IMR-90 (cell line): ENCODE measurements at regions not wholly inside any gene's neighbourhood (a gene's known extent, or its start where the extent isn't known, plus 50 kb on each side); places are given as distances from the start of the nearest gene placed in this dataset.

Source experiments
- ATAC-seq: fragments of 200-7000 bp; cut with Tn5 transposase; 2 replicates; pipeline ENCODE4 v1.9.1; 2020; ENCODE audit warnings: low read depth, mild to moderate bottlenecking, moderate library complexity
- BruUV-seq: library from RNA; stranded (reverse); fragments of 400-500 nt; replicated peaks from 2 replicates; lab custom pipeline; 2021; lab: Mats Ljungman, UMichigan
- CTCF ChIA-PET: fragments of 300-600 bp; formaldehyde crosslinking; extraction: SDS; loops from one replicate; lab custom pipeline; 2021; ENCODE audit warnings: antibody characterized with exemption; lab: Yijun Ruan, JAX
- POLR2A ChIA-PET: fragments of 300-600 bp; sonication (Branson Sonifier 250); formaldehyde crosslinking; loops from one replicate; lab custom pipeline; 2022; ENCODE audit warnings: antibody characterized with exemption; ENCODE audit not compliant: unreplicated experiment; lab: Charles Lee
- DNase-seq: peaks from one replicate; pipeline ENCODE4 v3.0.0; 2013
- H2AFZ ChIP-seq: replicated peaks from 2 replicates; pipeline ENCODE3; 2013; ENCODE audit warnings: low read length, mild to moderate bottlenecking; ENCODE audit not compliant: poor library complexity
- H2AK5ac ChIP-seq: 2 replicates; pipeline ENCODE4 v1.6.1; 2013; ENCODE audit warnings: low read depth, low read length, inconsistent platforms
- H2AK9ac ChIP-seq: replicated peaks from 2 replicates; pipeline ENCODE3; 2013; ENCODE audit warnings: mild to moderate bottlenecking, low read depth, low read length, moderate library complexity; ENCODE audit not compliant: poor library complexity
- H2BK120ac ChIP-seq: 2 replicates; pipeline ENCODE4 v1.6.1; 2013; ENCODE audit warnings: low read depth, low read length, inconsistent platforms
- H2BK15ac ChIP-seq: 3 replicates; pipeline ENCODE4 v1.6.1; 2013; ENCODE audit warnings: low read depth, low read length, inconsistent platforms
- H2BK20ac ChIP-seq: 2 replicates; pipeline ENCODE4 v1.6.1; 2013; ENCODE audit warnings: low read depth, mild to moderate bottlenecking, inconsistent platforms, low read length, moderate library complexity
- H2BK5ac ChIP-seq: 2 replicates; pipeline ENCODE4 v1.6.1; 2013; ENCODE audit warnings: mild to moderate bottlenecking, low read depth, low read length, inconsistent platforms; ENCODE audit not compliant: poor library complexity, severe bottlenecking
- H3K14ac ChIP-seq: replicated peaks from 2 replicates; pipeline ENCODE4 v1.6.1; 2013; ENCODE audit warnings: low read depth, low read length, inconsistent platforms
- H3K18ac ChIP-seq: 2 replicates; pipeline ENCODE4 v1.6.1; 2013; ENCODE audit warnings: low read depth, low read length, control low read depth
- H3K23ac ChIP-seq: 2 replicates; pipeline ENCODE4 v1.6.1; 2013; ENCODE audit warnings: low read depth, low read length, inconsistent platforms
- H3K27ac ChIP-seq: 2 replicates; pipeline ENCODE4 v1.5.1; 2013; ENCODE audit warnings: mild to moderate bottlenecking, control low read depth, low read length; ENCODE audit not compliant: insufficient read depth
- H3K27me3 ChIP-seq: 2 replicates; pipeline ENCODE4 v1.6.1; 2013; ENCODE audit warnings: low read length; ENCODE audit not compliant: control insufficient read depth, insufficient read depth
- H3K36me3 ChIP-seq: 2 replicates; pipeline ENCODE4 v1.6.1; 2013; ENCODE audit warnings: low read length, mixed read lengths; ENCODE audit not compliant: control insufficient read depth, insufficient read depth
- H3K4ac ChIP-seq: 2 replicates; pipeline ENCODE4 v1.6.1; 2013; ENCODE audit warnings: low read depth, low read length, inconsistent platforms
- H3K4me1 ChIP-seq: 2 replicates; pipeline ENCODE4 v1.6.1; 2013; ENCODE audit warnings: low read length, mixed read lengths; ENCODE audit not compliant: control insufficient read depth, insufficient read depth
- H3K4me2 ChIP-seq: 2 replicates; pipeline ENCODE4 v1.6.1; 2013; ENCODE audit warnings: low read depth, mild to moderate bottlenecking, control low read depth, low read length, moderate library complexity
- H3K4me3 ChIP-seq: 2 replicates; pipeline ENCODE4 v1.5.1; 2013; ENCODE audit warnings: low read depth, mild to moderate bottlenecking, control low read depth, low read length, moderate library complexity; ENCODE audit not compliant: insufficient read depth
- H3K56ac ChIP-seq: 2 replicates; pipeline ENCODE4 v1.6.1; 2013; ENCODE audit warnings: low read length, inconsistent platforms; ENCODE audit not compliant: insufficient read depth; ENCODE audit errors: extremely low read depth
- H3K79me1 ChIP-seq, 2 experiments: 2 replicates each; pipeline ENCODE4 v1.6.1; 2013; ENCODE audit warnings: low read length in 2 of 2, inconsistent platforms in 1 of 2, low read depth in 1 of 2
- H3K9ac ChIP-seq: 2 replicates; pipeline ENCODE4 v1.6.1; 2013; ENCODE audit warnings: low read depth, low read length, control low read depth
- H3K9me1 ChIP-seq: 2 replicates; pipeline ENCODE4 v1.6.1; 2013; ENCODE audit warnings: low read length, inconsistent platforms; ENCODE audit not compliant: insufficient read depth
- H3K9me3 ChIP-seq: 2 replicates; pipeline ENCODE4 v1.6.1; 2013; ENCODE audit warnings: low read length; ENCODE audit not compliant: control insufficient read depth, insufficient read depth
- H4K20me1 ChIP-seq: 2 replicates; pipeline ENCODE4 v1.6.1; 2013; ENCODE audit warnings: low read length, inconsistent platforms; ENCODE audit not compliant: insufficient read depth
- H4K5ac ChIP-seq: 2 replicates; pipeline ENCODE4 v1.6.1; 2013; ENCODE audit warnings: mild to moderate bottlenecking, low read depth, low read length, control low read depth
- H4K8ac ChIP-seq, 2 experiments: 2 replicates each; pipeline ENCODE4 v1.6.1; 2013; ENCODE audit warnings: low read depth in 2 of 2, low read length in 2 of 2, control low read depth in 1 of 2, inconsistent platforms in 1 of 2
- H4K91ac ChIP-seq: 2 replicates; pipeline ENCODE4 v1.6.1; 2013; ENCODE audit warnings: low read depth, low read length, inconsistent platforms; ENCODE audit not compliant: insufficient read depth
- MAFK ChIP-seq: IDR thresholded peaks from 2 replicates; pipeline ENCODE4 v1.6.1; 2012; ENCODE audit warnings: low read depth, low read length, improper control_type of control experiment
- MAZ ChIP-seq: IDR thresholded peaks from 2 replicates; pipeline ENCODE4 v1.6.1; 2012; ENCODE audit warnings: low read depth, mild to moderate bottlenecking, low read length, improper control_type of control experiment, moderate library complexity, borderline replicate concordance
- dilution Hi-C: fragments of 300-500 bp; cut with HindIII; formaldehyde crosslinking; loops from one replicate; pipeline ENCODE4 v1.14.3; 2018; ENCODE audit warnings: low sequenced_read_pairs; ENCODE audit not compliant: unreplicated experiment
- in situ Hi-C: fragments of 300-500 bp; cut with MboI; formaldehyde crosslinking; loops from 3 replicates; pipeline ENCODE4 v1.14.3; 2019; ENCODE audit warnings: low sequenced_read_pairs, inconsistent platforms, mixed read lengths
- intact Hi-C: fragments of 100-400 bp; cut with micrococcal nuclease; formaldehyde crosslinking; loops from 2 replicates; pipeline ENCODE4 v1.10.0; 2022

GRCh38 chr3:81931265-81932251 lies 170.1 kb upstream of the GBE1 start (continued):
- no peak for TF ChIP-seq MAZ

- no peak for DNase-seq
- CTCF ChIA-PET, result interaction anchor here (1.6 kb wide), 1 partner anchor 9 kb away, joined by 3 read pairs; no protein-coding TSS in a partner anchor
Measured at GRCh38 chr3:81929697-81930096, 168.3 kb upstream of the GBE1 start.

More at GRCh38 chr3:81929697-81930096, 168.3 kb upstream of the GBE1 start:
- Histone ChIP-seq H3K4me2 (no peak overlapping the region), H3K18ac (no peak overlapping the region), H3K27me3 (no peaks in the 10 kb centered on the region), H3K9me3 (no peaks in the 10 kb centered on the region), H2AFZ (no peak overlapping the region), H2BK5ac (no peak overlapping the region), H4K8ac (no peak overlapping the region), H4K91ac (no peak overlapping the region), H3K23ac (no peak overlapping the region), H3K14ac (no peak overlapping the region), H2BK15ac (no peak overlapping the region), H4K5ac (no peak overlapping the region), H2BK120ac (no peak overlapping the region), H3K9ac (no peak overlapping the region), H3K36me3 (no peaks in the 10 kb centered on the region), H4K20me1 (no peaks in the 10 kb centered on the region), H3K4me3 (no peak overlapping the region), H3K56ac (no peak overlapping the region), H3K79me1 (no peaks in the 10 kb centered on the region), H3K27ac (no peak overlapping the region), H3K9me1 (no peaks in the 10 kb centered on the region), H3K4ac (no peak overlapping the region), H2BK20ac (no peak overlapping the region), H2AK9ac (no peak overlapping the region), H2AK5ac (no peak overlapping the region), H3K4me1 (no peaks in the 10 kb centered on the region)
- POLR2A ChIA-PET, result no interaction called here
- no peak for ATAC-seq
- in situ Hi-C loops (no loop called here), intact Hi-C loops (no loop called here), dilution Hi-C loops (no loop called here)
- no peak for TF ChIP-seq MAFK
- BruUV-seq, result no TSS peak
